Prostate gland (tissue), 2 donors: ENCODE measurements at regions not wholly inside any gene's neighbourhood (a gene's known extent, or its start where the extent isn't known, plus 50 kb on each side); places are given as distances from the start of the nearest gene placed in this dataset.

Experiments used
- POLR2AphosphoS5 ChIP-seq: sonication (generic); formaldehyde crosslinking; IDR thresholded peaks from one replicate; pipeline ENCODE4 v1.6.1; 2017; ENCODE audit warnings: antibody characterized with exemption
- TF ChIP-seq, protein P1 (sequence below), 4 experiments: fragments of 200-600 bp in 2 of 4; fragments of 450-650 bp in 2 of 4; sonication (generic) in 2 of 4; IDR thresholded peaks; 1 replicate in 3 of 4; 2 replicates in 1 of 4; pipeline ENCODE4 v1.5.1; 2016 to 2019; ENCODE audit warnings: antibody characterized with exemption in 4 of 4, mild to moderate bottlenecking in 2 of 4, moderate library complexity in 2 of 4

DNA sequence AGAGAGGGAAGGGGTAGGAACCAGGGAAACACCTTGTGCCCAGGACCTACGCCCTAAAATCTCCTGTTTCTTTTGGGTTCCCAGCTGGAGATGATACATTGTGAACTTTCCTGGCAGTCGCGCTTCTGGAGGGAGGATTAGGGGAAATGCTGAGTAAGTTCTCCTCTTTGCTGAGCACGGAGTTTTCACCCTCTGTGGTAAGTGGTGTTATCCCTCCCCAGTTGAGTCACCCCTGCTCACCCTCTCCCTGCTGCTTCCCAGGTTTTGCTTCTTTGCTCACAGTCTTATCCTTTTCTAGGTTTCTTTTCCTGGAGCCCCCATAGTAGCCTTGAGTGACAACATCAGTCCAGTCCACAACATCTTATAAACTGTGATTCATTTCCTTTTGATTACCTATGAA is 789.1 kb downstream of the TMEM121 start:
- no peak for TF ChIP-seq POLR2AphosphoS5
- TF ChIP-seq, protein P1, sequence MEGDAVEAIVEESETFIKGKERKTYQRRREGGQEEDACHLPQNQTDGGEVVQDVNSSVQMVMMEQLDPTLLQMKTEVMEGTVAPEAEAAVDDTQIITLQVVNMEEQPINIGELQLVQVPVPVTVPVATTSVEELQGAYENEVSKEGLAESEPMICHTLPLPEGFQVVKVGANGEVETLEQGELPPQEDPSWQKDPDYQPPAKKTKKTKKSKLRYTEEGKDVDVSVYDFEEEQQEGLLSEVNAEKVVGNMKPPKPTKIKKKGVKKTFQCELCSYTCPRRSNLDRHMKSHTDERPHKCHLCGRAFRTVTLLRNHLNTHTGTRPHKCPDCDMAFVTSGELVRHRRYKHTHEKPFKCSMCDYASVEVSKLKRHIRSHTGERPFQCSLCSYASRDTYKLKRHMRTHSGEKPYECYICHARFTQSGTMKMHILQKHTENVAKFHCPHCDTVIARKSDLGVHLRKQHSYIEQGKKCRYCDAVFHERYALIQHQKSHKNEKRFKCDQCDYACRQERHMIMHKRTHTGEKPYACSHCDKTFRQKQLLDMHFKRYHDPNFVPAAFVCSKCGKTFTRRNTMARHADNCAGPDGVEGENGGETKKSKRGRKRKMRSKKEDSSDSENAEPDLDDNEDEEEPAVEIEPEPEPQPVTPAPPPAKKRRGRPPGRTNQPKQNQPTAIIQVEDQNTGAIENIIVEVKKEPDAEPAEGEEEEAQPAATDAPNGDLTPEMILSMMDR (IDR thresholded peaks at IDR 0.05) = no peak
